Panc1 (cell line): ENCODE measurements at regions not wholly inside any gene's neighbourhood (a gene's known extent, or its start where the extent isn't known, plus 50 kb on each side); places are given as distances from the start of the nearest gene placed in this dataset.

Experiments used
- ATAC-seq: fragments of 200-7000 bp; cut with Tn5 transposase; 2 replicates; pipeline ENCODE4 v1.9.1; 2020; ENCODE audit warnings: mild to moderate bottlenecking, moderate library complexity
- BruUV-seq: library from RNA; stranded (reverse); fragments of 400-500 nt; replicated peaks from 2 replicates; lab custom pipeline; 2021; lab: Mats Ljungman, UMichigan
- CTCF ChIA-PET: fragments of 300-600 bp; sonication (Branson Sonifier 250); formaldehyde crosslinking; loops from one replicate; lab custom pipeline; 2022; ENCODE audit warnings: antibody characterized with exemption; lab: Charles Lee
- POLR2A ChIA-PET: fragments of 300-600 bp; sonication (Branson Sonifier 250); formaldehyde crosslinking; loops from one replicate; lab custom pipeline; 2022; ENCODE audit warnings: antibody characterized with exemption; lab: Charles Lee
- DNase-seq: peaks from one replicate; pipeline ENCODE4 v3.0.0-alpha.2; 2010; ENCODE audit warnings: low read depth, low spot score
- H3K27ac ChIP-seq: 2 replicates; pipeline ENCODE4 v1.5.1; 2011; ENCODE audit warnings: mild to moderate bottlenecking, low read length, inconsistent platforms
- H3K27me3 ChIP-seq: fragments of 200-500 bp; sonication (Bioruptor generic); 2 replicates; pipeline ENCODE4 v1.6.0; 2014; ENCODE audit warnings: low read length, inconsistent platforms; ENCODE audit not compliant: control insufficient read depth, insufficient read depth
- H3K36me3 ChIP-seq: fragments of 200-500 bp; sonication (Bioruptor generic); 2 replicates; pipeline ENCODE4 v1.5.1; 2014; ENCODE audit warnings: inconsistent platforms, mild to moderate bottlenecking, low read length, moderate library complexity; ENCODE audit not compliant: control insufficient read depth, insufficient read depth
- H3K4me1 ChIP-seq: 2 replicates; pipeline ENCODE4 v1.5.1; 2011; ENCODE audit warnings: inconsistent platforms, mild to moderate bottlenecking, low read length, moderate library complexity; ENCODE audit not compliant: control insufficient read depth, insufficient read depth
- H3K4me3 ChIP-seq, 2 experiments: 2 replicates each; pipeline ENCODE4 v1.5.1; 2011 to 2012; ENCODE audit warnings: low read depth in 2 of 2, low read length in 2 of 2, mild to moderate bottlenecking in 2 of 2, inconsistent platforms in 1 of 2, moderate library complexity in 1 of 2
- H3K9me3 ChIP-seq: fragments of 200-500 bp; sonication (Bioruptor generic); 2 replicates; pipeline ENCODE4 v1.5.1; 2014; ENCODE audit warnings: low read depth, mild to moderate bottlenecking, inconsistent platforms, low read length, moderate library complexity; ENCODE audit not compliant: control insufficient read depth, insufficient read depth
- POLR2AphosphoS5 ChIP-seq: IDR thresholded peaks from 2 replicates; pipeline ENCODE4 v1.6.1; 2012; ENCODE audit warnings: mild to moderate bottlenecking, low read depth, low read length, moderate library complexity
- SIN3A ChIP-seq: IDR thresholded peaks from 2 replicates; pipeline ENCODE4 v1.6.1; 2012; ENCODE audit warnings: low read depth, mild to moderate bottlenecking, low read length, moderate library complexity, borderline replicate concordance; ENCODE audit not compliant: insufficient read depth
- TCF7L2 ChIP-seq: IDR thresholded peaks from 2 replicates; pipeline ENCODE4 v1.6.1; 2011; ENCODE audit warnings: mild to moderate bottlenecking, low read depth, low read length, inconsistent platforms
- in situ Hi-C: cut with HindIII; loops from 2 replicates; pipeline ENCODE4 v1.10.0; 2016; ENCODE audit warnings: low sequenced_read_pairs, low pct_unique_long_range_greater_than_20kb
- intact Hi-C: fragments of 100-400 bp; cut with micrococcal nuclease; formaldehyde crosslinking; loops from one replicate; pipeline ENCODE4 v1.10.0; 2022; ENCODE audit not compliant: unreplicated experiment
- TF ChIP-seq, protein P1 (sequence below), 2 experiments: IDR thresholded peaks; 2 replicates each; pipeline ENCODE4 v1.6.1; 2011 to 2012; ENCODE audit warnings: low read depth in 2 of 2, control low read depth in 1 of 2, low read length in 1 of 2, mild to moderate bottlenecking in 1 of 2, moderate library complexity in 1 of 2; ENCODE audit not compliant: insufficient read depth in 1 of 2
- TF ChIP-seq, protein P2 (sequence below): fragments of 450-650 bp; IDR thresholded peaks from 2 replicates; pipeline ENCODE4 v1.5.1; 2017; ENCODE audit warnings: mild to moderate bottlenecking

DNA sequence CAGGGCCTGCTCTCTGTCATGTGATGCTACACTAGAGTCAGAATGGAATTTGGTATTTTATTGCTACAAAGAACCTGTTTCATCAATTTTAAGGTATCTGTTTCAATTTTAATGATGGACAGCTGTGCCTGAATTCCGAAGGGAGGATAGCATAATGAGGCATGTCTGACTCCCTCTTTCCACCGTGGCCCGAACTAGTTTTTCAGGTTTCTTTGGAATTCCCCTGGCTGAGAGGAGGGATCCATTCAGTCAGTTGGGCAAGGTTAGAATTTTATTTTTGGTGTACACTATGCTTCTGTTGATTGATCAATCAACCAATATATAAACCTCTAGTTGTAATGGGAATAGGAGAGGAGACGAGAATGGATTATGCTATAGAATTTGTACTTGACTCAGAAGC lies 761.8 kb downstream of the FAM133A start:
- TF ChIP-seq POLR2AphosphoS5 (no peak), SIN3A (no peak), TCF7L2 (no peak)
- TF ChIP-seq, protein P1, sequence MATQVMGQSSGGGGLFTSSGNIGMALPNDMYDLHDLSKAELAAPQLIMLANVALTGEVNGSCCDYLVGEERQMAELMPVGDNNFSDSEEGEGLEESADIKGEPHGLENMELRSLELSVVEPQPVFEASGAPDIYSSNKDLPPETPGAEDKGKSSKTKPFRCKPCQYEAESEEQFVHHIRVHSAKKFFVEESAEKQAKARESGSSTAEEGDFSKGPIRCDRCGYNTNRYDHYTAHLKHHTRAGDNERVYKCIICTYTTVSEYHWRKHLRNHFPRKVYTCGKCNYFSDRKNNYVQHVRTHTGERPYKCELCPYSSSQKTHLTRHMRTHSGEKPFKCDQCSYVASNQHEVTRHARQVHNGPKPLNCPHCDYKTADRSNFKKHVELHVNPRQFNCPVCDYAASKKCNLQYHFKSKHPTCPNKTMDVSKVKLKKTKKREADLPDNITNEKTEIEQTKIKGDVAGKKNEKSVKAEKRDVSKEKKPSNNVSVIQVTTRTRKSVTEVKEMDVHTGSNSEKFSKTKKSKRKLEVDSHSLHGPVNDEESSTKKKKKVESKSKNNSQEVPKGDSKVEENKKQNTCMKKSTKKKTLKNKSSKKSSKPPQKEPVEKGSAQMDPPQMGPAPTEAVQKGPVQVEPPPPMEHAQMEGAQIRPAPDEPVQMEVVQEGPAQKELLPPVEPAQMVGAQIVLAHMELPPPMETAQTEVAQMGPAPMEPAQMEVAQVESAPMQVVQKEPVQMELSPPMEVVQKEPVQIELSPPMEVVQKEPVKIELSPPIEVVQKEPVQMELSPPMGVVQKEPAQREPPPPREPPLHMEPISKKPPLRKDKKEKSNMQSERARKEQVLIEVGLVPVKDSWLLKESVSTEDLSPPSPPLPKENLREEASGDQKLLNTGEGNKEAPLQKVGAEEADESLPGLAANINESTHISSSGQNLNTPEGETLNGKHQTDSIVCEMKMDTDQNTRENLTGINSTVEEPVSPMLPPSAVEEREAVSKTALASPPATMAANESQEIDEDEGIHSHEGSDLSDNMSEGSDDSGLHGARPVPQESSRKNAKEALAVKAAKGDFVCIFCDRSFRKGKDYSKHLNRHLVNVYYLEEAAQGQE (IDR thresholded peaks at IDR 0.05; ENCODE audit: insufficient read depth in 1 of 2, low read depth in 2 of 2, low read length in 1 of 2) = no peak
- TF ChIP-seq, protein P2, sequence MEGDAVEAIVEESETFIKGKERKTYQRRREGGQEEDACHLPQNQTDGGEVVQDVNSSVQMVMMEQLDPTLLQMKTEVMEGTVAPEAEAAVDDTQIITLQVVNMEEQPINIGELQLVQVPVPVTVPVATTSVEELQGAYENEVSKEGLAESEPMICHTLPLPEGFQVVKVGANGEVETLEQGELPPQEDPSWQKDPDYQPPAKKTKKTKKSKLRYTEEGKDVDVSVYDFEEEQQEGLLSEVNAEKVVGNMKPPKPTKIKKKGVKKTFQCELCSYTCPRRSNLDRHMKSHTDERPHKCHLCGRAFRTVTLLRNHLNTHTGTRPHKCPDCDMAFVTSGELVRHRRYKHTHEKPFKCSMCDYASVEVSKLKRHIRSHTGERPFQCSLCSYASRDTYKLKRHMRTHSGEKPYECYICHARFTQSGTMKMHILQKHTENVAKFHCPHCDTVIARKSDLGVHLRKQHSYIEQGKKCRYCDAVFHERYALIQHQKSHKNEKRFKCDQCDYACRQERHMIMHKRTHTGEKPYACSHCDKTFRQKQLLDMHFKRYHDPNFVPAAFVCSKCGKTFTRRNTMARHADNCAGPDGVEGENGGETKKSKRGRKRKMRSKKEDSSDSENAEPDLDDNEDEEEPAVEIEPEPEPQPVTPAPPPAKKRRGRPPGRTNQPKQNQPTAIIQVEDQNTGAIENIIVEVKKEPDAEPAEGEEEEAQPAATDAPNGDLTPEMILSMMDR = no peak
- no TSS peak for BruUV-seq
- DNase-seq (no peak), ATAC-seq (no peak)
- H3K36me3 ChIP-seq = no peaks in the 10 kb centered on the region
- CTCF ChIA-PET = no interaction called here
- intact Hi-C loops (no loop called here), in situ Hi-C loops (no loop called here)
- POLR2A ChIA-PET = no interaction called here
- H3K27me3 ChIP-seq = no peaks in the 10 kb centered on the region
- H3K4me3 ChIP-seq = no peak overlapping the region
- H3K9me3 ChIP-seq = no peaks in the 10 kb centered on the region
- H3K4me1 ChIP-seq = no peaks in the 10 kb centered on the region
- no peak overlapping the region for H3K27ac ChIP-seq

DNA sequence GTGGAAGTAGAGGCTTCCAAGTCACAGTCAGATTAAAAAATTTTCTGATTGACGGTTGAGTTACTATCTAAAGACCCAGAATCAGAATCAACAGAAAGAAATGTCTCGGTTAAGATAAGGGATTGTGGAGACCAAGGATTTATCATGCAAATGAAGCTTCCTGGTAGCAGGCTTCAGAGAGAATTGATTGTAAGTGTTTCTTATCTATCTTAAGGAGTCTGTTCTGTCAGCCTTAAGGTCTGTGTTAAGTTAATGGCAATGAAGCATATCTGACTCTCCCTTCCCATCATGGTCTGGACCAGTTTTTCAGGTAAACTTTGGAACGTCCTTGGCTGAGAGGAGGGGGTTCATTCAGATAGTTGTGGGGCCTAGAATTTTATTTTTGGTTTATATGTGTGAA lies 780.2 kb downstream of the FAM133A start:
- Histone ChIP-seq H3K36me3 (no peaks in the 10 kb centered on the region), H3K4me3 (no peak overlapping the region), H3K4me1 (no peaks in the 10 kb centered on the region), H3K27ac (no peak overlapping the region), H3K9me3 (no peaks in the 10 kb centered on the region), H3K27me3 (no peaks in the 10 kb centered on the region)
- intact Hi-C loops (no loop called here), in situ Hi-C loops (no loop called here)
- ATAC-seq (no peak), DNase-seq (no peak)
- no TSS peak for BruUV-seq
- TF ChIP-seq, protein P1 (IDR thresholded peaks at IDR 0.05; ENCODE audit: insufficient read depth in 1 of 2, low read depth in 2 of 2, low read length in 1 of 2) = no peak
- no peak for TF ChIP-seq TCF7L2
- TF ChIP-seq, protein P2 = no peak
- no peak for TF ChIP-seq POLR2AphosphoS5
- no peak for TF ChIP-seq SIN3A
- ChIA-PET CTCF (interaction anchor here (0.7 kb wide), 1 partner anchor 35 kb away, joined by 3 read pairs; no protein-coding TSS in a partner anchor), POLR2A (no interaction called here)
